ENCODE measurements at regions not wholly inside any gene's neighbourhood (a gene's known extent, or its start where the extent isn't known, plus 50 kb on each side); places are given as distances from the start of the nearest gene placed in this dataset.

GRCh38 chr5:152290181-152290580 is 114.9 kb downstream of the NMUR2 start:
- no peak for TF ChIP-seq CTCF (IDR thresholded peaks at IDR 0.05)
- Mint-ChIP-seq H3K4me1 (ENCODE audit: unreplicated experiment) (no peaks in the 10 kb centered on the region), H3K36me3 (ENCODE audit: unreplicated experiment) (no peaks in the 10 kb centered on the region), H3K9me3 (ENCODE audit: unreplicated experiment) (no peaks in the 10 kb centered on the region), H3K4me3 (ENCODE audit: unreplicated experiment) (no peak overlapping the region), H3K27ac (ENCODE audit: unreplicated experiment) (no peak overlapping the region), H3K27me3 (ENCODE audit: unreplicated experiment) (no peaks in the 10 kb centered on the region)
- no peak for DNase-seq (ENCODE audit: extremely low spot score, unreplicated experiment)

- no peak overlapping the region for H3K27ac Mint-ChIP-seq (ENCODE audit: unreplicated experiment)
- DNase-seq (ENCODE audit: extremely low spot score, unreplicated experiment) = no peak
- H3K4me3 Mint-ChIP-seq (ENCODE audit: unreplicated experiment) = no peak overlapping the region
- no peaks in the 10 kb centered on the region for H3K9me3 Mint-ChIP-seq (ENCODE audit: unreplicated experiment)
- H3K4me1 Mint-ChIP-seq (ENCODE audit: unreplicated experiment) = no peaks in the 10 kb centered on the region
- no peak for TF ChIP-seq CTCF (IDR thresholded peaks at IDR 0.05)
- H3K36me3 Mint-ChIP-seq (ENCODE audit: unreplicated experiment) = no peaks in the 10 kb centered on the region
- H3K27me3 Mint-ChIP-seq (ENCODE audit: unreplicated experiment) = no peaks in the 10 kb centered on the region
These were observed 116.0 kb downstream of the NMUR2 start for GRCh38 chr5:152288917-152289595.

- Mint-ChIP-seq H3K27ac (ENCODE audit: unreplicated experiment) (no peak overlapping the region), H3K9me3 (ENCODE audit: unreplicated experiment) (no peaks in the 10 kb centered on the region), H3K4me1 (ENCODE audit: unreplicated experiment) (no peaks in the 10 kb centered on the region), H3K4me3 (ENCODE audit: unreplicated experiment) (no peak overlapping the region), H3K36me3 (ENCODE audit: unreplicated experiment) (no peaks in the 10 kb centered on the region), H3K27me3 (ENCODE audit: unreplicated experiment) (no peaks in the 10 kb centered on the region)
- no peak for TF ChIP-seq CTCF (IDR thresholded peaks at IDR 0.05)
- DNase-seq (ENCODE audit: extremely low spot score, unreplicated experiment) = no peak
These were observed 116.6 kb downstream of the NMUR2 start for GRCh38 chr5:152288499-152288898.

- H3K4me3 Mint-ChIP-seq (ENCODE audit: unreplicated experiment) = no peak overlapping the region
- no peaks in the 10 kb centered on the region for H3K27me3 Mint-ChIP-seq (ENCODE audit: unreplicated experiment)
- H3K27ac Mint-ChIP-seq (ENCODE audit: unreplicated experiment) = no peak overlapping the region
- no peaks in the 10 kb centered on the region for H3K4me1 Mint-ChIP-seq (ENCODE audit: unreplicated experiment)
- H3K36me3 Mint-ChIP-seq (ENCODE audit: unreplicated experiment) = no peaks in the 10 kb centered on the region
- no peak for DNase-seq (ENCODE audit: extremely low spot score, unreplicated experiment)
- H3K9me3 Mint-ChIP-seq (ENCODE audit: unreplicated experiment) = no peaks in the 10 kb centered on the region
- TF ChIP-seq CTCF (IDR thresholded peaks at IDR 0.05) = no peak
These were observed 119.3 kb downstream of the NMUR2 start for GRCh38 chr5:152285764-152286163.

DNA sequence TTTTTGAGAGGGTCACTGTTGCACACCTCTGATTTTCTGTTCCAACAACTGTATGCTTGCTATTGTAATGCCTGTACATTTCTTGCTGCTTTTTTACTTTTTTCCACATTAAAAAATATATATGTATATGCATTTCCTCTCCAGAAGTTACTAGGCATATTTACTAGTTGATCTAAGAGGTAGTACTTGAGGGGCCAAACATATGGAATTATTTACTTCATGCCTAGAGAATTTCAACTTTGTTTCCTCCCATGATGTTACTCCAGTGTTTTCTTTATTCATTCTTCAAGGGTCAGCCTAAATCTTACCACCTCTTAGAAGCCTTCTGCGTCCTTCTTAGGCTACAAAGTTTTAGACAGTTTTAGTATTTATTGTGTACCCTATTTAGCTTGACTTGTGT is 122.7 kb downstream of the NMUR2 start:
- H3K4me3 Mint-ChIP-seq (ENCODE audit: unreplicated experiment) = no peak overlapping the region
- H3K4me1 Mint-ChIP-seq (ENCODE audit: unreplicated experiment) = no peaks in the 10 kb centered on the region
- no peaks in the 10 kb centered on the region for H3K36me3 Mint-ChIP-seq (ENCODE audit: unreplicated experiment)
- no peaks in the 10 kb centered on the region for H3K9me3 Mint-ChIP-seq (ENCODE audit: unreplicated experiment)
- no peak overlapping the region for H3K27ac Mint-ChIP-seq (ENCODE audit: unreplicated experiment)
- no peak for DNase-seq (ENCODE audit: extremely low spot score, unreplicated experiment)
- no peaks in the 10 kb centered on the region for H3K27me3 Mint-ChIP-seq (ENCODE audit: unreplicated experiment)
- TF ChIP-seq CTCF (IDR thresholded peaks at IDR 0.05) = no peak

Measured in osteocyte (in vitro differentiated cells).